GM12878 (cell line): ENCODE measurements at regions not wholly inside any gene's neighbourhood (a gene's known extent, or its start where the extent isn't known, plus 50 kb on each side); places are given as distances from the start of the nearest gene placed in this dataset.

Source experiments
- ATAC-seq: fragments of 200-7000 bp; cut with Tn5 transposase; 3 replicates; pipeline ENCODE4 v1.9.1; 2020; ENCODE audit warnings: mild to moderate bottlenecking, moderate library complexity
- BruUV-seq: library from RNA; stranded (reverse); fragments of 400-500 nt; replicated peaks from 2 replicates; lab custom pipeline; 2021; lab: Mats Ljungman, UMichigan
- CTCF ChIA-PET: fragments of 300-600 bp; sonication (Branson Sonifier 250); formaldehyde crosslinking; extraction: SDS; loops from one replicate; lab custom pipeline; 2021; ENCODE audit warnings: inconsistent platforms; lab: Yijun Ruan, JAX
- POLR2A ChIA-PET: fragments of 350-600 bp; formaldehyde crosslinking; extraction: SDS; loops from one replicate; lab custom pipeline; 2021; ENCODE audit warnings: inconsistent platforms; lab: Charles Lee
- RAD21 ChIA-PET: fragments of 300-600 bp; sonication (Branson Sonifier 250); formaldehyde crosslinking; loops from one replicate; lab custom pipeline; 2023; ENCODE audit warnings: antibody characterized with exemption; ENCODE audit not compliant: unreplicated experiment; lab: Charles Lee
- SMC1A ChIA-PET: fragments of 300-600 bp; sonication (Branson Sonifier 250); formaldehyde crosslinking; loops from one replicate; lab custom pipeline; 2023; ENCODE audit not compliant: unreplicated experiment, uncharacterized antibody; lab: Charles Lee
- DNase-seq: peaks from one replicate; pipeline ENCODE4 v3.0.0-alpha.2; 2011; ENCODE audit warnings: low read depth, low spot score
- FAIRE-seq: peaks from 3 replicates; lab custom pipeline; 2011; peaks lifted over from hg19 to GRCh38; lab: Jason Lieb, UNC
- H2AFZ ChIP-seq: 2 replicates; pipeline ENCODE4 v1.6.0; 2011; ENCODE audit warnings: low read depth, low read length, control low read depth; ENCODE audit not compliant: control insufficient read depth
- H3K27ac ChIP-seq: 2 replicates; pipeline ENCODE4 v1.5.1; 2011; ENCODE audit warnings: control low read depth; ENCODE audit not compliant: control insufficient read depth, insufficient read depth
- H3K27me3 ChIP-seq, 2 experiments: replicated peaks in 1 of 2; 2 replicates each; pipeline versions ENCODE4 v1.6.0 to v1.6.1; 2011; ENCODE audit warnings: low read length in 1 of 2; ENCODE audit not compliant: control insufficient read depth in 2 of 2, insufficient read depth in 2 of 2
- H3K36me3 ChIP-seq, 2 experiments: 2 replicates each; pipeline ENCODE4 v1.5.1; 2011; ENCODE audit warnings: low read length in 1 of 2; ENCODE audit not compliant: control insufficient read depth in 2 of 2, insufficient read depth in 2 of 2
- H3K4me1 ChIP-seq: 2 replicates; pipeline ENCODE4 v1.6.1; 2011; ENCODE audit warnings: mild to moderate bottlenecking, low read length, moderate library complexity, mixed read lengths; ENCODE audit not compliant: control insufficient read depth, insufficient read depth
- H3K4me2 ChIP-seq: 2 replicates; pipeline ENCODE4 v1.6.0; 2011; ENCODE audit warnings: control low read depth; ENCODE audit not compliant: control insufficient read depth, insufficient read depth
- H3K4me3 ChIP-seq: fragments of 200-600 bp; sonication (generic); 2 replicates; pipeline ENCODE4 v1.5.1; 2016
- H3K79me2 ChIP-seq: 2 replicates; pipeline ENCODE4 v1.6.0; 2011; ENCODE audit warnings: low read length; ENCODE audit not compliant: control insufficient read depth, insufficient read depth
- H3K9ac ChIP-seq: 2 replicates; pipeline ENCODE4 v1.8.0; 2011; ENCODE audit warnings: low read length, control low read depth, mixed read lengths; ENCODE audit not compliant: control insufficient read depth, insufficient read depth
- H3K9me3 ChIP-seq: replicated peaks from 3 replicates; pipeline ENCODE4 v1.5.1; 2011; ENCODE audit warnings: mild to moderate bottlenecking, low read length; ENCODE audit not compliant: control insufficient read depth, insufficient read depth
- H4K20me1 ChIP-seq: 2 replicates; pipeline ENCODE4 v1.6.0; 2011; ENCODE audit not compliant: control insufficient read depth, insufficient read depth
- CBFB ChIP-seq: IDR thresholded peaks from 2 replicates; pipeline ENCODE4 v1.6.1; 2016; ENCODE audit warnings: antibody characterized with exemption, low read depth
- FOXM1 ChIP-seq: IDR thresholded peaks from 2 replicates; pipeline ENCODE4 v1.6.1; 2012; ENCODE audit warnings: low read depth, mild to moderate bottlenecking, inconsistent platforms, low read length, moderate library complexity
- HDAC2 ChIP-seq: fragments of 200-600 bp; sonication (generic); IDR thresholded peaks from 2 replicates; pipeline ENCODE4 v1.6.1; 2017
- HDAC6 ChIP-seq: fragments of 200-600 bp; sonication (generic); IDR thresholded peaks from one replicate; pipeline ENCODE4 v1.8.0; 2017; ENCODE audit warnings: antibody characterized with exemption; ENCODE audit not compliant: unreplicated experiment
- IKZF2 ChIP-seq, 2 experiments: fragments of 450-650 bp; IDR thresholded peaks; 2 replicates each; pipeline ENCODE4 v1.6.1; 2017; ENCODE audit warnings: mild to moderate bottlenecking in 2 of 2, moderate library complexity in 2 of 2
- KAT2A ChIP-seq: conservative IDR thresholded peaks from 2 replicates; pipeline ENCODE4 v1.6.1; 2011; ENCODE audit warnings: low read depth, low read length; ENCODE audit not compliant: control insufficient read depth
- MTA3 ChIP-seq: IDR thresholded peaks from 2 replicates; pipeline ENCODE4 v1.6.1; 2012; ENCODE audit warnings: low read length, inconsistent platforms, borderline replicate concordance
- PAX5 ChIP-seq: IDR thresholded peaks from 2 replicates; pipeline ENCODE4 v1.6.1; 2011; ENCODE audit warnings: low read depth, low read length, borderline replicate concordance
- SREBF1 ChIP-seq: IDR thresholded peaks from 2 replicates; pipeline ENCODE4 v1.6.1; 2012; ENCODE audit warnings: mild to moderate bottlenecking, low read length
- TBL1XR1 ChIP-seq: IDR thresholded peaks from 2 replicates; pipeline ENCODE4 v1.6.1; 2012; ENCODE audit warnings: low read depth, low read length, improper control_type of control experiment
- ZNF207 ChIP-seq: fragments of 450-650 bp; IDR thresholded peaks from 2 replicates; pipeline ENCODE4 v1.6.1; 2014; ENCODE audit warnings: antibody characterized with exemption, mild to moderate bottlenecking, borderline replicate concordance
- WGBS: methylation state at CpG from one replicate; pipeline ENCODE4 v1.1.6; 2016; ENCODE audit warnings: low lambda C conversion rate; ENCODE audit not compliant: insufficient replicate concordance, insufficient coverage; ENCODE audit errors: missing lambda C conversion rate; 5-methylcytosine and 5-hydroxymethylcytosine counted together
- in situ Hi-C: fragments of 300-500 bp; cut with MboI; formaldehyde crosslinking; loops from 9 replicates; pipeline ENCODE4 v1.14.3; 2018; ENCODE audit warnings: mixed read lengths
- intact Hi-C: fragments of 100-400 bp; cut with micrococcal nuclease; formaldehyde crosslinking; loops from one replicate; pipeline ENCODE4 v1.14.2; 2022; ENCODE audit not compliant: unreplicated experiment
- TF ChIP-seq, protein P1 (sequence below): fragments of 450-650 bp; IDR thresholded peaks from 2 replicates; pipeline ENCODE4 v1.6.1; 2018; ENCODE audit warnings: borderline replicate concordance, mild to moderate bottlenecking; ENCODE audit not compliant: partially characterized antibody
- TF ChIP-seq, protein P2 (sequence below): fragments of 450-650 bp; conservative IDR thresholded peaks from 2 replicates; pipeline ENCODE4 v1.6.1; 2017; ENCODE audit warnings: mild to moderate bottlenecking, moderate library complexity

DNA sequence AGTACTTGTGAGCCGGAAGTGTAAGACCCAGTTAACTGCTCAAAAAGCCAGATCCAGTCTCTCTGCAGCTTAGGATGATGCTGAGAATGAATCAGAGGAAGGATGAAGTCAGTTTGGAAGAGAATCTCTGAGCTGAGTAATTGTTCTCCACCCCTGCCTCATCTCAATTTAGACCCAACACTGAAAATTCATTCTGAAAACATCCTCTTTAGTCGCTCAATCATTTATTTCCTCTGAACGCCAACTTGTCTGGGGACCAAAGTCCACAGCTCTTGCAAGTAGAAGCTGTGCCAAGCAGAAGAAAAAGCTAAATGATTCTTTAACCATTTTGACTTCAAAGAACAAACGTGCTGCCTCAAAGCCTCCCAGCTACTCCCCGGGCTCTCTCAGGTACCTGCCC lies 177.1 kb upstream of the KLHL29 start:
- intact Hi-C loops (no loop called here), in situ Hi-C loops (no loop called here)
- no peak for FAIRE-seq
- Histone ChIP-seq H3K4me3 (no peak overlapping the region), H3K9me3 (no peaks in the 10 kb centered on the region), H3K79me2 (no peaks in the 10 kb centered on the region), H3K27me3 (no peaks in the 10 kb centered on the region; a peak in 1 of 4 replicates), H2AFZ (no peak overlapping the region), H3K36me3 (no peaks in the 10 kb centered on the region), H3K4me2 (no peak overlapping the region), H3K9ac (no peak overlapping the region), H3K4me1 (no peaks in the 10 kb centered on the region), H3K27ac (no peak overlapping the region), H4K20me1 (peaks cover 3% of the 10 kb centered on the region; the same call in 1 of the 2 replicates)
- 37% methylated on average over 5 of the region's 5 CpGs for WGBS
- ChIA-PET RAD21 (interaction anchor here (1.0 kb wide), 1 partner anchor 9 kb away, joined by 4 read pairs; no protein-coding TSS in a partner anchor), POLR2A (no interaction called here), SMC1A (no interaction called here), CTCF (interaction anchor here (3.2 kb wide), 1 partner anchor 9 kb away, joined by 15 read pairs; no protein-coding TSS in a partner anchor)
- ATAC-seq: no peak
- TF ChIP-seq PAX5 (no peak), IKZF2 (IDR thresholded peaks at IDR 0.05) (no peak), TBL1XR1 (no peak)
- TF ChIP-seq, protein P1, sequence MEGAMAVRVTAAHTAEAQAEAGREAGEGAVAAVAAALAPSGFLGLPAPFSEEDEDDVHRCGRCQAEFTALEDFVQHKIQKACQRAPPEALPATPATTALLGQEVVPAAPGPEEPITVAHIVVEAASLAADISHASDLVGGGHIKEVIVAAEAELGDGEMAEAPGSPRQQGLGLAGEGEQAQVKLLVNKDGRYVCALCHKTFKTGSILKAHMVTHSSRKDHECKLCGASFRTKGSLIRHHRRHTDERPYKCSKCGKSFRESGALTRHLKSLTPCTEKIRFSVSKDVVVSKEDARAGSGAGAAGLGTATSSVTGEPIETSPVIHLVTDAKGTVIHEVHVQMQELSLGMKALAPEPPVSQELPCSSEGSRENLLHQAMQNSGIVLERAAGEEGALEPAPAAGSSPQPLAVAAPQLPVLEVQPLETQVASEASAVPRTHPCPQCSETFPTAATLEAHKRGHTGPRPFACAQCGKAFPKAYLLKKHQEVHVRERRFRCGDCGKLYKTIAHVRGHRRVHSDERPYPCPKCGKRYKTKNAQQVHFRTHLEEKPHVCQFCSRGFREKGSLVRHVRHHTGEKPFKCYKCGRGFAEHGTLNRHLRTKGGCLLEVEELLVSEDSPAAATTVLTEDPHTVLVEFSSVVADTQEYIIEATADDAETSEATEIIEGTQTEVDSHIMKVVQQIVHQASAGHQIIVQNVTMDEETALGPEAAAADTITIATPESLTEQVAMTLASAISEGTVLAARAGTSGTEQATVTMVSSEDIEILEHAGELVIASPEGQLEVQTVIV: no peak
- no TSS peak for BruUV-seq
- no peak for DNase-seq

DNA sequence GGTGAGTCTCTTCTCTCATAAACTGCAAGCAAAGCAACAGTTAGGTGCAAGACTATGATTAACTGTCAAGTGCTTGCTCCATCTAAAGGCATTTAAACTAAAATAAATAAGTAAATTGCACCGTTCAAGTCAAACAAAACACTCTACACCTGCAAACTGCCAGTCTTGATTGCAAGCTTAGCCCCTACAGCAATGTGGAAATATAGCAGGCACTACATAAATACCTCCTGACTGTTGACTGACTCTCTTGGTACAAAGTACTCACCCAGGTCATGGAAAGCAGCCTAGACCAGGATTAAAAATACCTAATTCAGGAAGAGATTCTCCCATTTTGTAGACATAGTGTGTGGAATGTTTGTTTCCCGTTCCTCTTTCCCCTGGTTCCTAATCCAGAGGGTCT lies 176.6 kb upstream of the KLHL29 start:
- FAIRE-seq: no peak
- TF ChIP-seq MTA3 (no peak), HDAC6 (no peak), FOXM1 (no peak), ZNF207 (no peak), HDAC2 (no peak), KAT2A (no peak), CBFB (no peak), SREBF1 (no peak)
- TF ChIP-seq, protein P2, sequence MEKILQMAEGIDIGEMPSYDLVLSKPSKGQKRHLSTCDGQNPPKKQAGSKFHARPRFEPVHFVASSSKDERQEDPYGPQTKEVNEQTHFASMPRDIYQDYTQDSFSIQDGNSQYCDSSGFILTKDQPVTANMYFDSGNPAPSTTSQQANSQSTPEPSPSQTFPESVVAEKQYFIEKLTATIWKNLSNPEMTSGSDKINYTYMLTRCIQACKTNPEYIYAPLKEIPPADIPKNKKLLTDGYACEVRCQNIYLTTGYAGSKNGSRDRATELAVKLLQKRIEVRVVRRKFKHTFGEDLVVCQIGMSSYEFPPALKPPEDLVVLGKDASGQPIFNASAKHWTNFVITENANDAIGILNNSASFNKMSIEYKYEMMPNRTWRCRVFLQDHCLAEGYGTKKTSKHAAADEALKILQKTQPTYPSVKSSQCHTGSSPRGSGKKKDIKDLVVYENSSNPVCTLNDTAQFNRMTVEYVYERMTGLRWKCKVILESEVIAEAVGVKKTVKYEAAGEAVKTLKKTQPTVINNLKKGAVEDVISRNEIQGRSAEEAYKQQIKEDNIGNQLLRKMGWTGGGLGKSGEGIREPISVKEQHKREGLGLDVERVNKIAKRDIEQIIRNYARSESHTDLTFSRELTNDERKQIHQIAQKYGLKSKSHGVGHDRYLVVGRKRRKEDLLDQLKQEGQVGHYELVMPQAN: no peak

More for the DNA sequence above, 176.6 kb upstream of the KLHL29 start:
- no peak for DNase-seq
- no peak overlapping the region for H3K4me2 ChIP-seq
- H4K20me1 ChIP-seq: peaks cover 3% of the 10 kb centered on the region; the same call in 1 of the 2 replicates
- in situ Hi-C loops: no loop called here
- no peak for ATAC-seq
- H3K9ac ChIP-seq: no peak overlapping the region
- CTCF ChIA-PET: interaction anchor here (3.2 kb wide), 1 partner anchor 10 kb away, joined by 15 read pairs; no protein-coding TSS in a partner anchor
- no peak overlapping the region for H3K4me3 ChIP-seq
- H3K36me3 ChIP-seq: no peaks in the 10 kb centered on the region
- RAD21 ChIA-PET: interaction anchor here (1.0 kb wide), 1 partner anchor 9 kb away, joined by 4 read pairs; no protein-coding TSS in a partner anchor
- 0% methylated on average over 2 of the region's 2 CpGs for WGBS
- intact Hi-C loops: no loop called here
- POLR2A ChIA-PET: no interaction called here
- H3K79me2 ChIP-seq: no peaks in the 10 kb centered on the region
- no peaks in the 10 kb centered on the region for H3K4me1 ChIP-seq
- no peak overlapping the region for H2AFZ ChIP-seq
- BruUV-seq: no TSS peak
- H3K9me3 ChIP-seq: no peaks in the 10 kb centered on the region
- H3K27ac ChIP-seq: no peak overlapping the region
- no peaks in the 10 kb centered on the region; a peak in 1 of 4 replicates for H3K27me3 ChIP-seq
- SMC1A ChIA-PET: no interaction called here
